ENCODE measurements at regions not wholly inside any gene's neighbourhood (a gene's known extent, or its start where the extent isn't known, plus 50 kb on each side); places are given as distances from the start of the nearest gene placed in this dataset.

DNA sequence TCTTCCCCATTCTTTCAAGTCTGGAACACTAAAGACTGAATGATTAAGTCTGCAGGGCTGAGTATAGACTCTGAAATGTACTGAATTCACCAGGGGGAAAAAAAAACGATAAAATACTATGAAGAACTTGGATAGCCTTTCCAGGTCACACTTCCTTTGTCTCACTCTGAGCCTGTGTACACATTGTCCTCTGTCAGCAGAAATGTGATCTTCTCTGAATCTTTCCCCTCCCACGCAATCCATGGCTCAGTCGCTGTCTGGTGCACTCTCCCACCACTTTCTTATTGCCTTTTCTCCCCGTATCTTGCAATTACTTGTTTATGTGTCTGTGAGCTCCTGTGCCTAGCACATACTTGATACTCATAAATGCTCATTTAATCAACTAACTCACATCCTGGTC lies 212.6 kb upstream of the RSPO3 start:
- TF ChIP-seq, protein P1, sequence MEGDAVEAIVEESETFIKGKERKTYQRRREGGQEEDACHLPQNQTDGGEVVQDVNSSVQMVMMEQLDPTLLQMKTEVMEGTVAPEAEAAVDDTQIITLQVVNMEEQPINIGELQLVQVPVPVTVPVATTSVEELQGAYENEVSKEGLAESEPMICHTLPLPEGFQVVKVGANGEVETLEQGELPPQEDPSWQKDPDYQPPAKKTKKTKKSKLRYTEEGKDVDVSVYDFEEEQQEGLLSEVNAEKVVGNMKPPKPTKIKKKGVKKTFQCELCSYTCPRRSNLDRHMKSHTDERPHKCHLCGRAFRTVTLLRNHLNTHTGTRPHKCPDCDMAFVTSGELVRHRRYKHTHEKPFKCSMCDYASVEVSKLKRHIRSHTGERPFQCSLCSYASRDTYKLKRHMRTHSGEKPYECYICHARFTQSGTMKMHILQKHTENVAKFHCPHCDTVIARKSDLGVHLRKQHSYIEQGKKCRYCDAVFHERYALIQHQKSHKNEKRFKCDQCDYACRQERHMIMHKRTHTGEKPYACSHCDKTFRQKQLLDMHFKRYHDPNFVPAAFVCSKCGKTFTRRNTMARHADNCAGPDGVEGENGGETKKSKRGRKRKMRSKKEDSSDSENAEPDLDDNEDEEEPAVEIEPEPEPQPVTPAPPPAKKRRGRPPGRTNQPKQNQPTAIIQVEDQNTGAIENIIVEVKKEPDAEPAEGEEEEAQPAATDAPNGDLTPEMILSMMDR (tag by site-specific recombination; IDR thresholded peaks at IDR 0.05) = no peak
- TF ChIP-seq, protein P2, sequence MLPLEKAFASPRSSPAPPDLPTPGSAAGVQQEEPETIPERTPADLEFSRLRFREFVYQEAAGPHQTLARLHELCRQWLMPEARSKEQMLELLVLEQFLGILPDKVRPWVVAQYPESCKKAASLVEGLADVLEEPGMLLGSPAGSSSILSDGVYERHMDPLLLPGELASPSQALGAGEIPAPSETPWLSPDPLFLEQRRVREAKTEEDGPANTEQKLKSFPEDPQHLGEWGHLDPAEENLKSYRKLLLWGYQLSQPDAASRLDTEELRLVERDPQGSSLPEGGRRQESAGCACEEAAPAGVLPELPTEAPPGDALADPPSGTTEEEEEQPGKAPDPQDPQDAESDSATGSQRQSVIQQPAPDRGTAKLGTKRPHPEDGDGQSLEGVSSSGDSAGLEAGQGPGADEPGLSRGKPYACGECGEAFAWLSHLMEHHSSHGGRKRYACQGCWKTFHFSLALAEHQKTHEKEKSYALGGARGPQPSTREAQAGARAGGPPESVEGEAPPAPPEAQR (tag by site-specific recombination; IDR thresholded peaks at IDR 0.05) = no peak
- TF ChIP-seq BCL11B (tag by site-specific recombination; IDR thresholded peaks at IDR 0.05; ENCODE audit: low read depth) (no peak), TCF7L2 (IDR thresholded peaks at IDR 0.05; ENCODE audit: borderline replicate concordance, low read depth, low read length) (no peak), ZSCAN23 (tag by site-specific recombination; IDR thresholded peaks at IDR 0.05) (no peak), ZNF350 (tag by site-specific recombination; IDR thresholded peaks at IDR 0.05) (no peak)
- TF ChIP-seq, protein P3, sequence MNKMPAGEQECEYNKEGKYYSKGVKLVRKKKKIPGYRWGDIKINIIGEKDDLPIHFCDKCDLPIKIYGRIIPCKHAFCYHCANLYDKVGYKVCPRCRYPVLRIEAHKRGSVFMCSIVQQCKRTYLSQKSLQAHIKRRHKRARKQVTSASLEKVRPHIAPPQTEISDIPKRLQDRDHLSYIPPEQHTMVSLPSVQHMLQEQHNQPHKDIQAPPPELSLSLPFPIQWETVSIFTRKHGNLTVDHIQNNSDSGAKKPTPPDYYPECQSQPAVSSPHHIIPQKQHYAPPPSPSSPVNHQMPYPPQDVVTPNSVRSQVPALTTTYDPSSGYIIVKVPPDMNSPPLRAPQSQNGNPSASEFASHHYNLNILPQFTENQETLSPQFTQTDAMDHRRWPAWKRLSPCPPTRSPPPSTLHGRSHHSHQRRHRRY (tag by site-specific recombination; IDR thresholded peaks at IDR 0.05) = no peak

Measured in HEK293 (cell line).